HEK293 (cell line): ENCODE measurements at regions not wholly inside any gene's neighbourhood (a gene's known extent, or its start where the extent isn't known, plus 50 kb on each side); places are given as distances from the start of the nearest gene placed in this dataset.

ENCODE experiments used
- CTCF ChIA-PET: fragments of 350-600 bp; formaldehyde crosslinking; extraction: SDS; loops from one replicate; lab custom pipeline; 2021; ENCODE audit warnings: antibody characterized with exemption; lab: Yijun Ruan, JAX
- POLR2A ChIA-PET: fragments of 300-600 bp; formaldehyde crosslinking; extraction: SDS; loops from one replicate; lab custom pipeline; 2020; ENCODE audit warnings: antibody characterized with exemption, inconsistent platforms; lab: Yijun Ruan, JAX
- H3K27ac ChIP-seq: fragments of 200-500 bp; sonication (Bioruptor generic); 2 replicates; pipeline ENCODE4 v1.5.1; 2014; ENCODE audit warnings: low read depth, low read length, control low read depth, inconsistent platforms; ENCODE audit errors: extremely low read depth
- H3K36me3 ChIP-seq, 2 experiments: fragments of 200-500 bp in 1 of 2; sonication (Bioruptor generic) in 1 of 2; 1 replicate in 1 of 2; 2 replicates in 1 of 2; pipeline ENCODE4 v1.5.1; 2014 to 2017; ENCODE audit warnings: inconsistent platforms in 2 of 2, low read length in 2 of 2; ENCODE audit not compliant: control insufficient read depth in 2 of 2, insufficient read depth in 1 of 2
- H3K4me1 ChIP-seq: fragments of 200-500 bp; sonication (Bioruptor generic); 2 replicates; pipeline ENCODE4 v1.5.1; 2014; ENCODE audit warnings: mild to moderate bottlenecking, low read length, inconsistent platforms; ENCODE audit not compliant: control insufficient read depth, insufficient read depth
- H3K4me3 ChIP-seq: 2 replicates; pipeline ENCODE4 v1.5.1; 2011; ENCODE audit warnings: low read depth, mild to moderate bottlenecking, control low read depth, low read length, moderate library complexity
- H3K9me3 ChIP-seq: fragments of 200-500 bp; sonication (Bioruptor generic); 2 replicates; pipeline ENCODE4 v1.5.1; 2014; ENCODE audit warnings: low read depth, low read length, inconsistent platforms; ENCODE audit not compliant: control insufficient read depth, insufficient read depth
- FEZF1 ChIP-seq: fragments of 450-650 bp; formaldehyde crosslinking; IDR thresholded peaks from 2 replicates; pipeline ENCODE4 v1.5.1; 2016; ENCODE audit warnings: missing biosample characterization, missing genetic modification characterization
- GLI4 ChIP-seq: fragments of 450-650 bp; formaldehyde crosslinking; IDR thresholded peaks from 2 replicates; pipeline ENCODE4 v1.5.1; 2016; ENCODE audit warnings: missing biosample characterization, missing genetic modification characterization
- IKZF3 ChIP-seq: fragments of 450-650 bp; IDR thresholded peaks from 2 replicates; pipeline ENCODE4 v1.5.0; 2018; ENCODE audit warnings: missing biosample characterization, mild to moderate bottlenecking, missing genetic modification characterization, moderate library complexity
- OVOL3 ChIP-seq: fragments of 450-650 bp; formaldehyde crosslinking; IDR thresholded peaks from 2 replicates; pipeline ENCODE4 v1.5.1; 2016; ENCODE audit warnings: missing biosample characterization, missing genetic modification characterization
- WT1 ChIP-seq: fragments of 450-650 bp; formaldehyde crosslinking; IDR thresholded peaks from 2 replicates; pipeline ENCODE4 v1.5.1; 2016; ENCODE audit warnings: missing biosample characterization, missing genetic modification characterization
- ZBTB21 ChIP-seq: fragments of 450-650 bp; formaldehyde crosslinking; IDR thresholded peaks from 2 replicates; pipeline ENCODE4 v1.5.1; 2017; ENCODE audit warnings: missing biosample characterization, missing genetic modification characterization
- ZBTB8A ChIP-seq: fragments of 450-650 bp; formaldehyde crosslinking; IDR thresholded peaks from 2 replicates; pipeline ENCODE4 v1.5.1; 2016; ENCODE audit warnings: missing biosample characterization, missing genetic modification characterization
- ZFP41 ChIP-seq: fragments of 450-650 bp; formaldehyde crosslinking; IDR thresholded peaks from 2 replicates; pipeline ENCODE4 v1.5.1; 2016; ENCODE audit warnings: missing biosample characterization, missing genetic modification characterization, borderline replicate concordance
- ZNF112 ChIP-seq: fragments of 450-650 bp; formaldehyde crosslinking; IDR thresholded peaks from 2 replicates; pipeline ENCODE4 v1.5.0; 2017; ENCODE audit warnings: missing biosample characterization, missing genetic modification characterization
- ZNF114 ChIP-seq: fragments of 450-650 bp; formaldehyde crosslinking; IDR thresholded peaks from 2 replicates; pipeline ENCODE4 v1.5.0; 2017; ENCODE audit warnings: missing biosample characterization, missing genetic modification characterization
- ZNF133 ChIP-seq: fragments of 450-650 bp; formaldehyde crosslinking; IDR thresholded peaks from 2 replicates; pipeline ENCODE4 v1.5.1; 2016; ENCODE audit warnings: missing biosample characterization, missing genetic modification characterization
- ZNF169 ChIP-seq: fragments of 450-650 bp; formaldehyde crosslinking; IDR thresholded peaks from 2 replicates; pipeline ENCODE4 v1.5.1; 2016; ENCODE audit warnings: missing biosample characterization, missing genetic modification characterization
- ZNF184 ChIP-seq: fragments of 450-650 bp; IDR thresholded peaks from 2 replicates; pipeline ENCODE4 v1.5.1; 2018; ENCODE audit warnings: missing biosample characterization, mild to moderate bottlenecking, missing genetic modification characterization
- ZNF239 ChIP-seq: fragments of 450-650 bp; formaldehyde crosslinking; IDR thresholded peaks from 2 replicates; pipeline ENCODE4 v1.5.1; 2016; ENCODE audit warnings: missing biosample characterization, missing genetic modification characterization
- ZNF416 ChIP-seq: fragments of 450-650 bp; formaldehyde crosslinking; IDR thresholded peaks from 2 replicates; pipeline ENCODE4 v1.5.1; 2016; ENCODE audit warnings: missing biosample characterization, missing genetic modification characterization
- ZNF473 ChIP-seq: fragments of 450-650 bp; formaldehyde crosslinking; IDR thresholded peaks from 2 replicates; pipeline ENCODE4 v1.5.1; 2017; ENCODE audit warnings: missing biosample characterization, missing genetic modification characterization
- ZNF48 ChIP-seq: fragments of 450-650 bp; formaldehyde crosslinking; IDR thresholded peaks from 2 replicates; pipeline ENCODE4 v1.5.1; 2016; ENCODE audit warnings: missing biosample characterization, missing genetic modification characterization
- ZNF514 ChIP-seq: fragments of 450-650 bp; formaldehyde crosslinking; IDR thresholded peaks from 2 replicates; pipeline ENCODE4 v1.5.1; 2016; ENCODE audit warnings: missing biosample characterization, missing genetic modification characterization
- ZNF530 ChIP-seq: fragments of 450-650 bp; formaldehyde crosslinking; IDR thresholded peaks from 2 replicates; pipeline ENCODE4 v1.5.1; 2016; ENCODE audit warnings: low read depth, missing biosample characterization, missing genetic modification characterization
- ZNF549 ChIP-seq: fragments of 450-650 bp; IDR thresholded peaks from 2 replicates; pipeline ENCODE4 v1.5.1; 2018; ENCODE audit warnings: missing biosample characterization, missing genetic modification characterization, mild to moderate bottlenecking, inconsistent platforms, moderate library complexity
- ZNF624 ChIP-seq: fragments of 450-650 bp; formaldehyde crosslinking; IDR thresholded peaks from 2 replicates; pipeline ENCODE4 v1.5.1; 2017; ENCODE audit warnings: missing biosample characterization, missing genetic modification characterization
- ZNF785 ChIP-seq: fragments of 450-650 bp; formaldehyde crosslinking; IDR thresholded peaks from 2 replicates; pipeline ENCODE4 v1.5.1; 2016; ENCODE audit warnings: missing biosample characterization, missing genetic modification characterization
- ZSCAN23 ChIP-seq: fragments of 450-650 bp; formaldehyde crosslinking; IDR thresholded peaks from 2 replicates; pipeline ENCODE4 v1.5.1; 2016; ENCODE audit warnings: missing biosample characterization, missing genetic modification characterization
- TF ChIP-seq, protein P1 (sequence below): fragments of 450-650 bp; formaldehyde crosslinking; IDR thresholded peaks from 2 replicates; pipeline ENCODE4 v1.5.1; 2016; ENCODE audit warnings: missing biosample characterization, missing genetic modification characterization, borderline replicate concordance
- TF ChIP-seq, protein P2 (sequence below): fragments of 450-650 bp; formaldehyde crosslinking; IDR thresholded peaks from 2 replicates; pipeline ENCODE4 v1.5.1; 2016; ENCODE audit warnings: missing biosample characterization, missing genetic modification characterization
- TF ChIP-seq, protein P3 (sequence below): fragments of 450-650 bp; formaldehyde crosslinking; IDR thresholded peaks from 2 replicates; pipeline ENCODE4 v1.5.1; 2016; ENCODE audit warnings: missing biosample characterization, missing genetic modification characterization
- TF ChIP-seq, protein P4 (sequence below): fragments of 450-650 bp; formaldehyde crosslinking; IDR thresholded peaks from 2 replicates; pipeline ENCODE4 v1.5.1; 2016; ENCODE audit warnings: missing biosample characterization, missing genetic modification characterization
- TF ChIP-seq, protein P5 (sequence below): fragments of 450-650 bp; formaldehyde crosslinking; IDR thresholded peaks from 2 replicates; pipeline ENCODE4 v1.5.1; 2016; ENCODE audit warnings: missing biosample characterization, missing genetic modification characterization

DNA sequence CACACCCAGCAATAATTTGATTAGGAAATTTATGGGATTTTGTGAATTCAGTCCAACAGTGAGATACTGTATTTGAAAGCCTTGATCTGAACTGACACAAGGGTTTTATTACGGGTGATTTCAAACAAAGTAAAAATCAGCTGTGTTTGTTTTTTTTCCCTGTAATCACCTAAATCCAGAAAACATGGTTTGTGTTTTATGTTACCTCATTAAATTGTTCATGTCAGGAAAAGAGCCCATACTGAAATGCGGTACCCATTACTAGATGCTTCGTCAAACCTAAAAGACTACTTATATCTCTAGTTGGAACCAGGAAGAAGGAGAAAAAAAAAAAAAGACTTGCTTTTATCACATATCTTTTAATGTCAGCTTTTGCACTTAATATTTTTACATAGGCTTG, 811.9 kb upstream of the RGS18 start:
- Histone ChIP-seq H3K4me1 (no peaks in the 10 kb centered on the region), H3K27ac (no peak overlapping the region), H3K4me3 (no peak overlapping the region), H3K9me3 (no peaks in the 10 kb centered on the region), H3K36me3 (no peaks in the 10 kb centered on the region)
- TF ChIP-seq WT1 (tag by site-specific recombination) (no peak), ZNF473 (tag by site-specific recombination) (no peak), FEZF1 (tag by site-specific recombination) (no peak), ZBTB21 (tag by site-specific recombination) (no peak), ZNF416 (tag by site-specific recombination) (no peak), ZNF169 (no peak), ZNF514 (tag by site-specific recombination) (no peak), ZSCAN23 (tag by site-specific recombination) (no peak), ZNF48 (no peak), ZNF184 (tag by site-specific recombination) (no peak), OVOL3 (no peak), ZNF114 (tag by site-specific recombination) (no peak), GLI4 (tag by site-specific recombination) (no peak), ZNF239 (tag by site-specific recombination) (no peak), ZNF785 (no peak), ZNF549 (tag by site-specific recombination) (no peak)
- TF ChIP-seq, protein P1, sequence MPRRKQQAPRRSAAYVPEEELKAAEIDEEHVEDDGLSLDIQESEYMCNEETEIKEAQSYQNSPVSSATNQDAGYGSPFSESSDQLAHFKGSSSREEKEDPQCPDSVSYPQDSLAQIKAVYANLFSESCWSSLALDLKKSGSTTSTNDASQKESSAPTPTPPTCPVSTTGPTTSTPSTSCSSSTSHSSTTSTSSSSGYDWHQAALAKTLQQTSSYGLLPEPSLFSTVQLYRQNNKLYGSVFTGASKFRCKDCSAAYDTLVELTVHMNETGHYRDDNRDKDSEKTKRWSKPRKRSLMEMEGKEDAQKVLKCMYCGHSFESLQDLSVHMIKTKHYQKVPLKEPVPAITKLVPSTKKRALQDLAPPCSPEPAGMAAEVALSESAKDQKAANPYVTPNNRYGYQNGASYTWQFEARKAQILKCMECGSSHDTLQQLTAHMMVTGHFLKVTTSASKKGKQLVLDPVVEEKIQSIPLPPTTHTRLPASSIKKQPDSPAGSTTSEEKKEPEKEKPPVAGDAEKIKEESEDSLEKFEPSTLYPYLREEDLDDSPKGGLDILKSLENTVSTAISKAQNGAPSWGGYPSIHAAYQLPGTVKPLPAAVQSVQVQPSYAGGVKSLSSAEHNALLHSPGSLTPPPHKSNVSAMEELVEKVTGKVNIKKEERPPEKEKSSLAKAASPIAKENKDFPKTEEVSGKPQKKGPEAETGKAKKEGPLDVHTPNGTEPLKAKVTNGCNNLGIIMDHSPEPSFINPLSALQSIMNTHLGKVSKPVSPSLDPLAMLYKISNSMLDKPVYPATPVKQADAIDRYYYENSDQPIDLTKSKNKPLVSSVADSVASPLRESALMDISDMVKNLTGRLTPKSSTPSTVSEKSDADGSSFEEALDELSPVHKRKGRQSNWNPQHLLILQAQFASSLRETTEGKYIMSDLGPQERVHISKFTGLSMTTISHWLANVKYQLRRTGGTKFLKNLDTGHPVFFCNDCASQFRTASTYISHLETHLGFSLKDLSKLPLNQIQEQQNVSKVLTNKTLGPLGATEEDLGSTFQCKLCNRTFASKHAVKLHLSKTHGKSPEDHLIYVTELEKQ (tag by site-specific recombination): no peak
- TF ChIP-seq, protein P2, sequence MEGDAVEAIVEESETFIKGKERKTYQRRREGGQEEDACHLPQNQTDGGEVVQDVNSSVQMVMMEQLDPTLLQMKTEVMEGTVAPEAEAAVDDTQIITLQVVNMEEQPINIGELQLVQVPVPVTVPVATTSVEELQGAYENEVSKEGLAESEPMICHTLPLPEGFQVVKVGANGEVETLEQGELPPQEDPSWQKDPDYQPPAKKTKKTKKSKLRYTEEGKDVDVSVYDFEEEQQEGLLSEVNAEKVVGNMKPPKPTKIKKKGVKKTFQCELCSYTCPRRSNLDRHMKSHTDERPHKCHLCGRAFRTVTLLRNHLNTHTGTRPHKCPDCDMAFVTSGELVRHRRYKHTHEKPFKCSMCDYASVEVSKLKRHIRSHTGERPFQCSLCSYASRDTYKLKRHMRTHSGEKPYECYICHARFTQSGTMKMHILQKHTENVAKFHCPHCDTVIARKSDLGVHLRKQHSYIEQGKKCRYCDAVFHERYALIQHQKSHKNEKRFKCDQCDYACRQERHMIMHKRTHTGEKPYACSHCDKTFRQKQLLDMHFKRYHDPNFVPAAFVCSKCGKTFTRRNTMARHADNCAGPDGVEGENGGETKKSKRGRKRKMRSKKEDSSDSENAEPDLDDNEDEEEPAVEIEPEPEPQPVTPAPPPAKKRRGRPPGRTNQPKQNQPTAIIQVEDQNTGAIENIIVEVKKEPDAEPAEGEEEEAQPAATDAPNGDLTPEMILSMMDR (tag by site-specific recombination): no peak
- TF ChIP-seq, protein P3, sequence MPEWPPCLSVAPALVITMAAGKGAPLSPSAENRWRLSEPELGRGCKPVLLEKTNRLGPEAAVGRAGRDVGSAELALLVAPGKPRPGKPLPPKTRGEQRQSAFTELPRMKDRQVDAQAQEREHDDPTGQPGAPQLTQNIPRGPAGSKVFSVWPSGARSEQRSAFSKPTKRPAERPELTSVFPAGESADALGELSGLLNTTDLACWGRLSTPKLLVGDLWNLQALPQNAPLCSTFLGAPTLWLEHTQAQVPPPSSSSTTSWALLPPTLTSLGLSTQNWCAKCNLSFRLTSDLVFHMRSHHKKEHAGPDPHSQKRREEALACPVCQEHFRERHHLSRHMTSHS (tag by site-specific recombination): no peak
- ChIA-PET POLR2A (no interaction called here), CTCF (interaction anchor here (0.6 kb wide), 1 partner anchor 331 kb away, joined by 3 read pairs; no protein-coding TSS in a partner anchor)

DNA sequence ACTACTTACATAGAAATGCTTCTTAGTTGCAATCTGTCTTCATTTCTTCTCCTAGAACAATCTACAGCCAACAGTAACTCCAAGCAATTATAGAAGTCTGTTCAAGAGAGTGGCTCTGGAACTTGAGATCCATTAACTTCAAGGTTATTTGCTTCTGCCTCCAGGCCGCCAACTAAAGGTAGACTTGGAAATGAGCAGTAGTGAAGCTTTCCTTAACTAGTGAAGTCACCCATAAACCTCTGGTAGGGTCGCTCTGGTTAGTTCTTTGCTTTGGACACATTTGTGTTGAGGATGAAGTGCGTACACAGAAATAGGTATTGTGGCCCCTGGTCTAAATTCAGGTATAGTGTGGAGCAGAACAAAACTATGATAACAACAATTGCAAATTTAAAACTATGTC, 809.9 kb upstream of the RGS18 start:
- ChIA-PET CTCF (no interaction called here), POLR2A (no interaction called here)
- no peak overlapping the region for H3K27ac ChIP-seq
- H3K36me3 ChIP-seq: no peaks in the 10 kb centered on the region
- no peaks in the 10 kb centered on the region for H3K4me1 ChIP-seq
- H3K9me3 ChIP-seq: no peaks in the 10 kb centered on the region
- H3K4me3 ChIP-seq: no peak overlapping the region
- TF ChIP-seq IKZF3 (tag by site-specific recombination) (no peak), ZNF133 (no peak), ZBTB8A (tag by site-specific recombination) (no peak), ZNF530 (tag by site-specific recombination) (no peak), ZNF112 (tag by site-specific recombination) (no peak), ZFP41 (tag by site-specific recombination) (no peak), ZNF624 (tag by site-specific recombination) (no peak)
- TF ChIP-seq, protein P4, sequence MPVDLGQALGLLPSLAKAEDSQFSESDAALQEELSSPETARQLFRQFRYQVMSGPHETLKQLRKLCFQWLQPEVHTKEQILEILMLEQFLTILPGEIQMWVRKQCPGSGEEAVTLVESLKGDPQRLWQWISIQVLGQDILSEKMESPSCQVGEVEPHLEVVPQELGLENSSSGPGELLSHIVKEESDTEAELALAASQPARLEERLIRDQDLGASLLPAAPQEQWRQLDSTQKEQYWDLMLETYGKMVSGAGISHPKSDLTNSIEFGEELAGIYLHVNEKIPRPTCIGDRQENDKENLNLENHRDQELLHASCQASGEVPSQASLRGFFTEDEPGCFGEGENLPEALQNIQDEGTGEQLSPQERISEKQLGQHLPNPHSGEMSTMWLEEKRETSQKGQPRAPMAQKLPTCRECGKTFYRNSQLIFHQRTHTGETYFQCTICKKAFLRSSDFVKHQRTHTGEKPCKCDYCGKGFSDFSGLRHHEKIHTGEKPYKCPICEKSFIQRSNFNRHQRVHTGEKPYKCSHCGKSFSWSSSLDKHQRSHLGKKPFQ (tag by site-specific recombination): no peak
- TF ChIP-seq, protein P5, sequence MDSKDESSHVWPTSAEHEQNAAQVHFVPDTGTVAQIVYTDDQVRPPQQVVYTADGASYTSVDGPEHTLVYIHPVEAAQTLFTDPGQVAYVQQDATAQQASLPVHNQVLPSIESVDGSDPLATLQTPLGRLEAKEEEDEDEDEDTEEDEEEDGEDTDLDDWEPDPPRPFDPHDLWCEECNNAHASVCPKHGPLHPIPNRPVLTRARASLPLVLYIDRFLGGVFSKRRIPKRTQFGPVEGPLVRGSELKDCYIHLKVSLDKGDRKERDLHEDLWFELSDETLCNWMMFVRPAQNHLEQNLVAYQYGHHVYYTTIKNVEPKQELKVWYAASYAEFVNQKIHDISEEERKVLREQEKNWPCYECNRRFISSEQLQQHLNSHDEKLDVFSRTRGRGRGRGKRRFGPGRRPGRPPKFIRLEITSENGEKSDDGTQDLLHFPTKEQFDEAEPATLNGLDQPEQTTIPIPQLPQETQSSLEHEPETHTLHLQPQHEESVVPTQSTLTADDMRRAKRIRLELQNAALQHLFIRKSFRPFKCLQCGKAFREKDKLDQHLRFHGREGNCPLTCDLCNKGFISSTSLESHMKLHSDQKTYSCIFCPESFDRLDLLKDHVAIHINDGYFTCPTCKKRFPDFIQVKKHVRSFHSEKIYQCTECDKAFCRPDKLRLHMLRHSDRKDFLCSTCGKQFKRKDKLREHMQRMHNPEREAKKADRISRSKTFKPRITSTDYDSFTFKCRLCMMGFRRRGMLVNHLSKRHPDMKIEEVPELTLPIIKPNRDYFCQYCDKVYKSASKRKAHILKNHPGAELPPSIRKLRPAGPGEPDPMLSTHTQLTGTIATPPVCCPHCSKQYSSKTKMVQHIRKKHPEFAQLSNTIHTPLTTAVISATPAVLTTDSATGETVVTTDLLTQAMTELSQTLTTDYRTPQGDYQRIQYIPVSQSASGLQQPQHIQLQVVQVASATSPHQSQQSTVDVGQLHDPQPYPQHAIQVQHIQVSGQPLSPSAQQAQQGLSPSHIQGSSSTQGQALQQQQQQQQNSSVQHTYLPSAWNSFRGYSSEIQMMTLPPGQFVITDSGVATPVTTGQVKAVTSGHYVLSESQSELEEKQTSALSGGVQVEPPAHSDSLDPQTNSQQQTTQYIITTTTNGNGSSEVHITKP: no peak
